Chondrocyte (in vitro differentiated cells): ENCODE measurements at regions not wholly inside any gene's neighbourhood (a gene's known extent, or its start where the extent isn't known, plus 50 kb on each side); places are given as distances from the start of the nearest gene placed in this dataset.

Source experiments
- DNase-seq: peaks from one replicate; pipeline ENCODE4 v3.0.0; 2021; ENCODE audit warnings: mixed read lengths, low spot score
- H3K27ac Mint-ChIP-seq: one replicate; pipeline ENCODE4 v1.8.0; 2021; ENCODE audit warnings: mild to moderate bottlenecking, moderate library complexity, mixed read lengths; ENCODE audit not compliant: unreplicated experiment
- H3K27me3 Mint-ChIP-seq: 2 replicates; pipeline ENCODE4 v1.8.0; 2021; ENCODE audit warnings: low read depth, mixed read lengths
- H3K36me3 Mint-ChIP-seq: 2 replicates; pipeline ENCODE4 v1.8.0; 2021; ENCODE audit warnings: low read depth, mixed read lengths
- H3K4me1 Mint-ChIP-seq: 2 replicates; pipeline ENCODE4 v1.8.0; 2021; ENCODE audit warnings: low read depth, mild to moderate bottlenecking, mixed read lengths
- H3K4me3 Mint-ChIP-seq: one replicate; pipeline ENCODE4 v1.8.0; 2021; ENCODE audit warnings: mild to moderate bottlenecking, moderate library complexity, mixed read lengths; ENCODE audit not compliant: unreplicated experiment
- H3K9me3 Mint-ChIP-seq: 2 replicates; pipeline ENCODE4 v1.8.0; 2021; ENCODE audit warnings: low read depth, mixed read lengths
- CTCF ChIP-seq: fragments of 200-600 bp; sonication (generic); IDR thresholded peaks from 2 replicates; pipeline ENCODE4 v1.5.0; 2021; ENCODE audit warnings: antibody characterized with exemption, mild to moderate bottlenecking, moderate library complexity

GRCh38 chr3:144462337-144462736 is 490.7 kb downstream of the DIPK2A start:
- Mint-ChIP-seq H3K27me3 (no peaks in the 10 kb centered on the region), H3K27ac (no peak overlapping the region), H3K36me3 (no peaks in the 10 kb centered on the region), H3K9me3 (no peaks in the 10 kb centered on the region), H3K4me3 (no peak overlapping the region), H3K4me1 (peaks cover 5% of the 10 kb centered on the region)
- DNase-seq, result no peak
- no peak for TF ChIP-seq CTCF

- Mint-ChIP-seq H3K36me3 (no peaks in the 10 kb centered on the region), H3K4me1 (peaks cover 5% of the 10 kb centered on the region), H3K27me3 (no peaks in the 10 kb centered on the region), H3K9me3 (no peaks in the 10 kb centered on the region), H3K27ac (no peak overlapping the region), H3K4me3 (no peak overlapping the region)
- no peak for DNase-seq
- TF ChIP-seq CTCF, result no peak
Measured at GRCh38 chr3:144463911-144464310, 492.3 kb downstream of the DIPK2A start.

- H3K4me3 Mint-ChIP-seq, result no peak overlapping the region
- H3K4me1 Mint-ChIP-seq, result peaks cover 5% of the 10 kb centered on the region
- no peak overlapping the region for H3K27ac Mint-ChIP-seq
- no peak for TF ChIP-seq CTCF
- no peak for DNase-seq
- H3K27me3 Mint-ChIP-seq, result no peaks in the 10 kb centered on the region
- no peaks in the 10 kb centered on the region for H3K9me3 Mint-ChIP-seq
- H3K36me3 Mint-ChIP-seq, result no peaks in the 10 kb centered on the region
Measured at GRCh38 chr3:144466114-144466513, 494.5 kb downstream of the DIPK2A start.

GRCh38 chr3:144466540-144466939 is 494.9 kb downstream of the DIPK2A start:
- H3K36me3 Mint-ChIP-seq, result no peaks in the 10 kb centered on the region
- H3K4me3 Mint-ChIP-seq, result no peak overlapping the region
- TF ChIP-seq CTCF, result no peak
- no peak for DNase-seq
- H3K9me3 Mint-ChIP-seq, result no peaks in the 10 kb centered on the region
- H3K4me1 Mint-ChIP-seq, result peaks cover 5% of the 10 kb centered on the region
- no peaks in the 10 kb centered on the region for H3K27me3 Mint-ChIP-seq
- no peak overlapping the region for H3K27ac Mint-ChIP-seq

- DNase-seq, result no peak
- no peaks in the 10 kb centered on the region for H3K9me3 Mint-ChIP-seq
- H3K4me1 Mint-ChIP-seq, result peaks cover under 1% of the 10 kb centered on the region
- no peaks in the 10 kb centered on the region for H3K27me3 Mint-ChIP-seq
- H3K27ac Mint-ChIP-seq, result no peak overlapping the region
- H3K36me3 Mint-ChIP-seq, result no peaks in the 10 kb centered on the region
- TF ChIP-seq CTCF, result no peak
- no peak overlapping the region for H3K4me3 Mint-ChIP-seq
Measured at GRCh38 chr3:144470666-144471065, 499.0 kb downstream of the DIPK2A start.
